Activated naive CD4-positive, alpha-beta T cell treated with anti-CD3 and anti-CD28 coated beads for 36 hours (primary cell): ENCODE measurements at regions not wholly inside any gene's neighbourhood (a gene's known extent, or its start where the extent isn't known, plus 50 kb on each side); places are given as distances from the start of the nearest gene placed in this dataset.

Experiments used
- CTCF ChIA-PET: fragments of 350-600 bp; sonication (Branson Sonifier 250); formaldehyde crosslinking; loops from one replicate; lab custom pipeline; 2021; ENCODE audit warnings: antibody characterized with exemption; lab: Charles Lee
- DNase-seq: peaks from one replicate; pipeline ENCODE4 v3.0.0-alpha.2; 2020
- H3K27ac Mint-ChIP-seq: one replicate; pipeline ENCODE4 v1.8.0; 2021; ENCODE audit warnings: mild to moderate bottlenecking, mixed read lengths
- H3K27me3 Mint-ChIP-seq: one replicate; pipeline ENCODE4 v1.8.0; 2021; ENCODE audit warnings: low read depth, mixed read lengths
- H3K36me3 Mint-ChIP-seq: one replicate; pipeline ENCODE4 v1.8.0; 2021; ENCODE audit warnings: low read depth, mixed read lengths
- H3K4me1 Mint-ChIP-seq: one replicate; pipeline ENCODE4 v1.8.0; 2021; ENCODE audit warnings: low read depth, mixed read lengths
- H3K4me3 Mint-ChIP-seq: one replicate; pipeline ENCODE4 v1.8.0; 2021; ENCODE audit warnings: mild to moderate bottlenecking, moderate library complexity, mixed read lengths
- H3K9me3 Mint-ChIP-seq: one replicate; pipeline ENCODE4 v1.8.0; 2021; ENCODE audit warnings: mixed read lengths
- intact Hi-C: fragments of 100-400 bp; cut with micrococcal nuclease; formaldehyde crosslinking; loops from one replicate; pipeline ENCODE4 v1.15.1; 2023

GRCh38 chr3:161444694-161445077 lies 51.9 kb upstream of the OTOL1 start:
- H3K4me3 Mint-ChIP-seq, result no peak overlapping the region
- no peaks in the 10 kb centered on the region for H3K36me3 Mint-ChIP-seq
- intact Hi-C loops, result no loop called here
- peaks cover 12% of the 10 kb centered on the region for H3K27me3 Mint-ChIP-seq
- DNase-seq, result no peak
- CTCF ChIA-PET, result no interaction called here
- H3K9me3 Mint-ChIP-seq, result no peaks in the 10 kb centered on the region
- no peak overlapping the region for H3K27ac Mint-ChIP-seq
- no peaks in the 10 kb centered on the region for H3K4me1 Mint-ChIP-seq

- DNase-seq, result no peak
- CTCF ChIA-PET, result interaction anchor here (0.6 kb wide), 1 partner anchor 1633 kb away, joined by 4 read pairs; no protein-coding TSS in a partner anchor
- Mint-ChIP-seq H3K27me3 (peaks cover 12% of the 10 kb centered on the region), H3K9me3 (no peaks in the 10 kb centered on the region), H3K4me1 (no peaks in the 10 kb centered on the region), H3K27ac (no peak overlapping the region), H3K4me3 (no peak overlapping the region), H3K36me3 (no peaks in the 10 kb centered on the region)
- intact Hi-C loops, result no loop called here
Observed at GRCh38 chr3:161443921-161444693, 52.5 kb upstream of the OTOL1 start.

- CTCF ChIA-PET, result no interaction called here
- peaks cover 8% of the 10 kb centered on the region for H3K27me3 Mint-ChIP-seq
- no peaks in the 10 kb centered on the region for H3K9me3 Mint-ChIP-seq
- no peaks in the 10 kb centered on the region for H3K4me1 Mint-ChIP-seq
- no peak overlapping the region for H3K4me3 Mint-ChIP-seq
- H3K36me3 Mint-ChIP-seq, result no peaks in the 10 kb centered on the region
- DNase-seq, result no peak
- intact Hi-C loops, result no loop called here
- H3K27ac Mint-ChIP-seq, result no peak overlapping the region
Observed at GRCh38 chr3:161430307-161430706, 59.0 kb upstream of the SPTSSB start.

- no peak for DNase-seq
- CTCF ChIA-PET, result no interaction called here
- Mint-ChIP-seq H3K4me3 (no peak overlapping the region), H3K9me3 (no peaks in the 10 kb centered on the region), H3K36me3 (no peaks in the 10 kb centered on the region), H3K4me1 (no peaks in the 10 kb centered on the region), H3K27me3 (peaks cover 2% of the 10 kb centered on the region), H3K27ac (no peak overlapping the region)
- intact Hi-C loops, result no loop called here
Observed at GRCh38 chr3:161427347-161427746, 56.0 kb upstream of the SPTSSB start.

- intact Hi-C loops, result no loop called here
- CTCF ChIA-PET, result interaction anchor here (0.6 to 1.0 kb wide), 4 partner anchors 14 to 470 kb away, joined by 3 read pairs; no protein-coding TSS in a partner anchor
- H3K4me1 Mint-ChIP-seq, result no peaks in the 10 kb centered on the region
- H3K4me3 Mint-ChIP-seq, result no peak overlapping the region
- no peaks in the 10 kb centered on the region for H3K27me3 Mint-ChIP-seq
- DNase-seq, result no peak
- H3K27ac Mint-ChIP-seq, result no peak overlapping the region
- H3K9me3 Mint-ChIP-seq, result no peaks in the 10 kb centered on the region
- H3K36me3 Mint-ChIP-seq, result no peaks in the 10 kb centered on the region
Observed at GRCh38 chr3:161426758-161427157, 55.4 kb upstream of the SPTSSB start.

- no peak overlapping the region for H3K4me3 Mint-ChIP-seq
- no peaks in the 10 kb centered on the region for H3K4me1 Mint-ChIP-seq
- H3K36me3 Mint-ChIP-seq, result no peaks in the 10 kb centered on the region
- no peak for DNase-seq
- H3K27ac Mint-ChIP-seq, result no peak overlapping the region
- intact Hi-C loops, result loop anchor here (1.0 to 5.0 kb wide), 6 partner anchors 151 to 737 kb away; no protein-coding TSS in a partner anchor
- CTCF ChIA-PET, result interaction anchor here (0.6 to 3.5 kb wide), 2 partner anchors 10 to 148 kb away, joined by 4 to 24 read pairs; no protein-coding TSS in a partner anchor
- H3K9me3 Mint-ChIP-seq, result no peaks in the 10 kb centered on the region
- H3K27me3 Mint-ChIP-seq, result no peaks in the 10 kb centered on the region
Observed at GRCh38 chr3:161423911-161424522, 52.7 kb upstream of the SPTSSB start.

GRCh38 chr3:161422171-161422700 lies 50.9 kb upstream of the SPTSSB start:
- H3K36me3 Mint-ChIP-seq, result no peaks in the 10 kb centered on the region
- intact Hi-C loops, result loop anchor here (5.0 kb wide), 3 partner anchors 480 to 735 kb away; no protein-coding TSS in a partner anchor
- H3K4me3 Mint-ChIP-seq, result no peak overlapping the region
- no peaks in the 10 kb centered on the region for H3K27me3 Mint-ChIP-seq
- CTCF ChIA-PET, result interaction anchor here (0.6 to 3.5 kb wide), 11 partner anchors 9 to 351 kb away, joined by 3 to 24 read pairs (median 3); no protein-coding TSS in a partner anchor
- H3K4me1 Mint-ChIP-seq, result no peaks in the 10 kb centered on the region
- DNase-seq, result no peak
- no peak overlapping the region for H3K27ac Mint-ChIP-seq
- no peaks in the 10 kb centered on the region for H3K9me3 Mint-ChIP-seq
